HL-60 (cell line): ENCODE measurements at regions not wholly inside any gene's neighbourhood (a gene's known extent, or its start where the extent isn't known, plus 50 kb on each side); places are given as distances from the start of the nearest gene placed in this dataset.

Source experiments
- DNase-seq, 2 experiments: peaks; one replicate each; pipeline ENCODE4 v3.0.0-alpha.2; 2010 to 2020; ENCODE audit warnings: low read depth in 1 of 2, low spot score in 1 of 2
- H3K27ac ChIP-seq: fragments of 250-450 bp; sonication (Bioruptor Pico); replicated peaks from 2 replicates; pipeline ENCODE4 v1.5.1; 2020; ENCODE audit warnings: mild to moderate bottlenecking, moderate library complexity
- H3K27me3 ChIP-seq: fragments of 250-450 bp; sonication (Bioruptor Pico); 2 replicates; pipeline ENCODE4 v1.5.1; 2021; ENCODE audit warnings: mild to moderate bottlenecking, moderate library complexity; ENCODE audit not compliant: insufficient read depth, poor library complexity, severe bottlenecking
- H3K4me3 ChIP-seq: replicated peaks from 2 replicates; pipeline ENCODE4 v1.5.1; 2011; ENCODE audit warnings: mild to moderate bottlenecking, control low read depth, low read length; ENCODE audit not compliant: insufficient read depth
- CTCF ChIP-seq: IDR thresholded peaks from one replicate; pipeline ENCODE4 v1.5.1; 2011; ENCODE audit warnings: low read length, control low read depth, inconsistent platforms; ENCODE audit not compliant: insufficient read depth
- GABPA ChIP-seq: IDR thresholded peaks from 2 replicates; pipeline ENCODE4 v1.6.1; 2012; ENCODE audit warnings: low read depth
- POLR2AphosphoS5 ChIP-seq: IDR thresholded peaks from 2 replicates; pipeline ENCODE4 v1.6.1; 2012; ENCODE audit warnings: low read depth
- REST ChIP-seq: IDR thresholded peaks from 2 replicates; pipeline ENCODE4 v1.6.1; 2012; ENCODE audit warnings: low read depth; ENCODE audit not compliant: insufficient replicate concordance
- SPI1 ChIP-seq: IDR thresholded peaks from 2 replicates; pipeline ENCODE4 v1.6.1; 2012; ENCODE audit warnings: low read depth, mild to moderate bottlenecking, borderline replicate concordance

GRCh38 chr10:31101123-31101522 lies 69.5 kb upstream of the ZNF438 start:
- TF ChIP-seq CTCF (no peak), SPI1 (no peak), GABPA (no peak), REST (no peak), POLR2AphosphoS5 (no peak)
- H3K4me3 ChIP-seq = no peak overlapping the region
- H3K27ac ChIP-seq = no peak overlapping the region
- no peaks in the 10 kb centered on the region for H3K27me3 ChIP-seq
- DNase-seq = no peak

GRCh38 chr10:31102421-31102820 lies 70.8 kb upstream of the ZNF438 start:
- DNase-seq = no peak
- Histone ChIP-seq H3K27me3 (no peaks in the 10 kb centered on the region), H3K4me3 (no peak overlapping the region), H3K27ac (no peak overlapping the region)
- TF ChIP-seq POLR2AphosphoS5 (no peak), REST (no peak), GABPA (no peak), CTCF (no peak), SPI1 (no peak)

- DNase-seq = no peak
- H3K27ac ChIP-seq = no peak overlapping the region
- no peak overlapping the region for H3K4me3 ChIP-seq
- TF ChIP-seq GABPA (no peak), REST (no peak), SPI1 (no peak), CTCF (no peak), POLR2AphosphoS5 (no peak)
- no peaks in the 10 kb centered on the region for H3K27me3 ChIP-seq
These were observed 71.4 kb upstream of the ZNF438 start for GRCh38 chr10:31103112-31103511.
